ENCODE measurements at regions not wholly inside any gene's neighbourhood (a gene's known extent, or its start where the extent isn't known, plus 50 kb on each side); places are given as distances from the start of the nearest gene placed in this dataset.

GRCh38 chr7:18200266-18200665, 172.6 kb upstream of the PRPS1L1 start:
- WGBS, 2 experiments (ENCODE audit: insufficient coverage in 2 of 2), result no CpG with 5 or more reads among the region's 4 CpGs
- Histone ChIP-seq H3K4me1 (ENCODE audit: control insufficient read depth, insufficient read depth, low read length, poor library complexity, severe bottlenecking) (no peaks in the 10 kb centered on the region), H3K4me3 (ENCODE audit: extremely low read depth, insufficient read depth, low read length, poor library complexity, severe bottlenecking) (no peak overlapping the region), H3K9me3 (ENCODE audit: control insufficient read depth, low read length) (no peaks in the 10 kb centered on the region), H3K27ac (ENCODE audit: low read depth, low read length, severe bottlenecking) (no peak overlapping the region), H3K36me3 (ENCODE audit: control insufficient read depth, insufficient read depth, low read length) (no peaks in the 10 kb centered on the region)

- H3K9me3 ChIP-seq (ENCODE audit: control insufficient read depth, low read length), result no peaks in the 10 kb centered on the region
- H3K4me3 ChIP-seq (ENCODE audit: extremely low read depth, insufficient read depth, low read length, poor library complexity, severe bottlenecking), result no peak overlapping the region
- no peak overlapping the region for H3K27ac ChIP-seq (ENCODE audit: low read depth, low read length, severe bottlenecking)
- no peaks in the 10 kb centered on the region for H3K36me3 ChIP-seq (ENCODE audit: control insufficient read depth, insufficient read depth, low read length)
- WGBS, 2 experiments (ENCODE audit: insufficient coverage in 2 of 2), result 88 to 95% methylated on average over 4 to 6 of the region's 8 CpGs
- H3K4me1 ChIP-seq (ENCODE audit: control insufficient read depth, insufficient read depth, low read length, poor library complexity, severe bottlenecking), result no peaks in the 10 kb centered on the region
Measured at GRCh38 chr7:18200855-18201254, 173.2 kb upstream of the PRPS1L1 start.

DNA sequence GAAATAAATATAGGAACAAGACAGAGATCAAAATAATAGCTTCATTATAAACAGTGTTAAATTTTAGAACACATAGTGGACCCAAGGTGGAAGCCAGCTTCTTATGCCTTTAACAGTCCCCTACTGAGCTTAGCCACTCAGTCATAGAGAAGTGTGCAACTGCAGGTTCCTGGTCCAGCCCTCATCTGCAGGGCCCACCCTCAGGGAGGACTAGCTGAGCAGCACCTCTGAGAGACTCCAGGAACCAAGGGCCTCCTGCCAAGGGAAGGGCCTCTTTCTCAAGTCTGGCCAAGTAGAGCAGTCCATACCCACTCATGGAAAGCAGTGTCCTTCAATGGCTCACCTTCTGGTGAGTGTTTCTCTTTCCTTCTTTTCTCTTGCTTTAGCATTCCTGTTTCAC, 173.7 kb upstream of the PRPS1L1 start:
- no peak overlapping the region for H3K4me3 ChIP-seq (ENCODE audit: extremely low read depth, insufficient read depth, low read length, poor library complexity, severe bottlenecking)
- no peaks in the 10 kb centered on the region for H3K4me1 ChIP-seq (ENCODE audit: control insufficient read depth, insufficient read depth, low read length, poor library complexity, severe bottlenecking)
- no peaks in the 10 kb centered on the region for H3K36me3 ChIP-seq (ENCODE audit: control insufficient read depth, insufficient read depth, low read length)
- H3K9me3 ChIP-seq (ENCODE audit: control insufficient read depth, low read length), result no peaks in the 10 kb centered on the region
- H3K27ac ChIP-seq (ENCODE audit: low read depth, low read length, severe bottlenecking), result no peak overlapping the region

GRCh38 chr7:18202315-18203045, 174.8 kb upstream of the PRPS1L1 start:
- Histone ChIP-seq H3K36me3 (ENCODE audit: control insufficient read depth, insufficient read depth, low read length) (no peaks in the 10 kb centered on the region), H3K27ac (ENCODE audit: low read depth, low read length, severe bottlenecking) (no peak overlapping the region), H3K4me3 (ENCODE audit: extremely low read depth, insufficient read depth, low read length, poor library complexity, severe bottlenecking) (no peak overlapping the region), H3K9me3 (ENCODE audit: control insufficient read depth, low read length) (no peaks in the 10 kb centered on the region), H3K4me1 (ENCODE audit: control insufficient read depth, insufficient read depth, low read length, poor library complexity, severe bottlenecking) (no peaks in the 10 kb centered on the region)
- WGBS, 2 experiments (ENCODE audit: insufficient coverage in 2 of 2), result 88 to 100% methylated on average over 1 to 2 of the region's 3 CpGs

DNA sequence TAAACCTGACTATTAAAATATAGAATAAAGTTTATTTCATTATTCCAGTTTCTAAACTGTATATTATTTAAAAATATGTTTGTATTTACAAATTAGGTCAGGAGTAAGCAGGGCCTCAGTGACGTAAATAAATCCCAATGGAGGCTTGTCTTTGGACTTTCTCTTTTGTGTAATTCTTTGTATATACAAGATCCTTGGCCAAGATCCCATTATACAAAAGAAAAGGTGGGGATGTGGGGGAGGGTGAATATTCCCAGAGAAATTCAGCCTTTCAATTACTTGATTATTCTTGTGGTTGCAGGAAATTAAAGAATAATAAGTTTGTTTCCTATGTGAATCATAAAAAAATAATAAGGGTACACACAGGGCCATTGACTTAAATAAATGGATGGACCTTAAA, 178.7 kb upstream of the PRPS1L1 start:
- Histone ChIP-seq H3K4me1 (ENCODE audit: control insufficient read depth, insufficient read depth, low read length, poor library complexity, severe bottlenecking) (no peaks in the 10 kb centered on the region), H3K27ac (ENCODE audit: low read depth, low read length, severe bottlenecking) (no peak overlapping the region), H3K36me3 (ENCODE audit: control insufficient read depth, insufficient read depth, low read length) (no peaks in the 10 kb centered on the region), H3K9me3 (ENCODE audit: control insufficient read depth, low read length) (no peaks in the 10 kb centered on the region), H3K4me3 (ENCODE audit: extremely low read depth, insufficient read depth, low read length, poor library complexity, severe bottlenecking) (no peak overlapping the region)
- no CpG with 5 or more reads among the region's 1 CpG for WGBS, 2 experiments (ENCODE audit: insufficient coverage in 2 of 2)

DNA sequence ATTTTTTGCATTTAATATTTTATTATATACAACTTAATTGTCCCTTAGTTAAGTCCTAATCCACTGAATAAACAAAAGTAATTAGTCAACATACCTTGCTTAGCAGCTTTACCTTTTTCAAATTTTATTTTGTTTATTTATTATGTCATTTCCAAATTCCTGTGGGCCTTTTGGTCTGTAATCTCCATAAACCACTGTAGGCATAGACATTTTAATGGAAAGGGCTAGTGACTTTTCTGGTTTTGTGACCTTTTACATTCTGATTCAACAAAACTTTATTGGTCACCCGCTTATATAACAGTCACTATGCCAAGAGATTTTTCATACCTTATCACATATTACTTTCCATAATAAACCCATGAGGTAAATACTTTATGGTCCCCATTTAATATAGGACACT, 181.3 kb upstream of the PRPS1L1 start:
- Histone ChIP-seq H3K9me3 (ENCODE audit: control insufficient read depth, low read length) (no peaks in the 10 kb centered on the region), H3K27ac (ENCODE audit: low read depth, low read length, severe bottlenecking) (no peak overlapping the region)

DNA sequence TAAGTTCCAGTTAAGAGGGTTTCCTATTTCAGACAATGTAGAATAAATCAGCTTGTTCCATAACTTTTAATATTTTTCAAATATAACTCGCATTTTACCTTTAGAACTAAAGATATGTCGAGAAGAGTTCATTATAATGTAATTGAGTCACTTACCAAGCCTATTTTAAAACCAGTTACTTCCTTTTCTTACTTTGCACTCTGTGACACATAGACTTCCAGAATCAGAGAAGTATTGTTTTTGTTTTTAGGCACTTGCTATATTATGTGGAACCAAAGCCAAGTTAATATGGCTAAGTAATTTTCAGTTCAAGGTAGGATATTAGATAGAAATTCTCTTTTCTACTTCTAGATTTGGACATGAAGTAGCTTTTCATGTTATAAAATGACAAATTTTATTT, 182.7 kb upstream of the PRPS1L1 start:
- H3K9me3 ChIP-seq (ENCODE audit: control insufficient read depth, low read length), result no peaks in the 10 kb centered on the region
- no peak overlapping the region for H3K27ac ChIP-seq (ENCODE audit: low read depth, low read length, severe bottlenecking)
- H3K36me3 ChIP-seq (ENCODE audit: control insufficient read depth, insufficient read depth, low read length), result no peaks in the 10 kb centered on the region
- no CpG with 5 or more reads among the region's 2 CpGs for WGBS, 2 experiments (ENCODE audit: insufficient coverage in 2 of 2)
- H3K4me3 ChIP-seq (ENCODE audit: extremely low read depth, insufficient read depth, low read length, poor library complexity, severe bottlenecking), result no peak overlapping the region
- H3K4me1 ChIP-seq (ENCODE audit: control insufficient read depth, insufficient read depth, low read length, poor library complexity, severe bottlenecking), result no peaks in the 10 kb centered on the region

More for the DNA sequence above, 181.3 kb upstream of the PRPS1L1 start:
- Histone ChIP-seq H3K36me3 (ENCODE audit: control insufficient read depth, insufficient read depth, low read length) (no peaks in the 10 kb centered on the region), H3K4me3 (ENCODE audit: extremely low read depth, insufficient read depth, low read length, poor library complexity, severe bottlenecking) (no peak overlapping the region), H3K4me1 (ENCODE audit: control insufficient read depth, insufficient read depth, low read length, poor library complexity, severe bottlenecking) (no peaks in the 10 kb centered on the region)
- WGBS, 2 experiments (ENCODE audit: insufficient coverage in 2 of 2), result 100% methylated on average over 1 of the region's 1 CpG; no CpG with 5 or more reads in 1 of the 2 experiments

DNA sequence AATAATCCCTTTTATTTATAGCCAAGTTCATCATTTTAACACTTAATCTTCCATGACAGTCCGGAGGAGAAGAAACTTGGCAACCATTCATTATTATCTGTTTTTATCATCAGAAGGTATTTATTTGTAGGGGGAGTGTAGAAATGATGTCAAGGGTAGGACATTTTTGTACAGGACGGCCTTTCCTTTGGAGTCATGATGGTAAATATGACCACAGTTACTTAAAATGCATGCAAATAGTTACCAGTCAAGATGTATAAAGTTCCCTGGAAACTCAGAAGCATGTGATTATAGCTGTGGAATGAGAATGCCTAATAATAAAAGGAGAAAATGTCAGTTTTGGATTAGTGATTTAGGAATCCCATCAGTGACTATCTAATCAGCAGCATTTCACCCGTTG, 183.1 kb upstream of the PRPS1L1 start:
- Histone ChIP-seq H3K36me3 (ENCODE audit: control insufficient read depth, insufficient read depth, low read length) (no peaks in the 10 kb centered on the region), H3K4me3 (ENCODE audit: extremely low read depth, insufficient read depth, low read length, poor library complexity, severe bottlenecking) (no peak overlapping the region), H3K27ac (ENCODE audit: low read depth, low read length, severe bottlenecking) (no peak overlapping the region), H3K9me3 (ENCODE audit: control insufficient read depth, low read length) (no peaks in the 10 kb centered on the region), H3K4me1 (ENCODE audit: control insufficient read depth, insufficient read depth, low read length, poor library complexity, severe bottlenecking) (no peaks in the 10 kb centered on the region)
- WGBS, 2 experiments (ENCODE audit: insufficient coverage in 2 of 2), result no CpG with 5 or more reads among the region's 3 CpGs

DNA sequence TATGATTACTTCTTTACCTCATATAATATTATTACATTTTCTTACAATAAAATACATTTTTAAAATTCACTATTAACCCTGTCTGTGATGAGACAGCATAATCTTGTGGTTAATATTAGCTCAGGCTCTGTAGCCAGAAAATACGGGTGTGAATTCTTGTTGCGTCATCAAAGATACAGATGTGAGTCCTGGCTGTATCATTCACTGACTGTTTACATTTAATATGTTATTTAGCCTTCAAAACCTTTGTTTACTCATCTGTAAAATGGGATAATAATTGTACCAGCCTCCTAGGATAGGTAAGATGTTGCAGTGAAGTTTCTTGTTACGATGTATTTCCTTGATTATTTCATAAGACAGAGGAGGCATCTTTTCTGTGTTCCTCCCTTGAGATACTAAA, 184.7 kb upstream of the PRPS1L1 start:
- WGBS, 2 experiments (ENCODE audit: insufficient coverage in 2 of 2), result 86% methylated on average over 1 of the region's 3 CpGs; no CpG with 5 or more reads in 1 of the 2 experiments
- no peaks in the 10 kb centered on the region for H3K36me3 ChIP-seq (ENCODE audit: control insufficient read depth, insufficient read depth, low read length)
- no peaks in the 10 kb centered on the region for H3K9me3 ChIP-seq (ENCODE audit: control insufficient read depth, low read length)
- H3K27ac ChIP-seq (ENCODE audit: low read depth, low read length, severe bottlenecking), result no peak overlapping the region
- H3K4me3 ChIP-seq (ENCODE audit: extremely low read depth, insufficient read depth, low read length, poor library complexity, severe bottlenecking), result no peak overlapping the region
- H3K4me1 ChIP-seq (ENCODE audit: control insufficient read depth, insufficient read depth, low read length, poor library complexity, severe bottlenecking), result no peaks in the 10 kb centered on the region

- H3K27ac ChIP-seq (ENCODE audit: low read depth, low read length, severe bottlenecking), result no peak overlapping the region
- no peak overlapping the region for H3K4me3 ChIP-seq (ENCODE audit: extremely low read depth, insufficient read depth, low read length, poor library complexity, severe bottlenecking)
- no peaks in the 10 kb centered on the region for H3K9me3 ChIP-seq (ENCODE audit: control insufficient read depth, low read length)
- no peaks in the 10 kb centered on the region for H3K4me1 ChIP-seq (ENCODE audit: control insufficient read depth, insufficient read depth, low read length, poor library complexity, severe bottlenecking)
- WGBS, 2 experiments (ENCODE audit: insufficient coverage in 2 of 2), result 89% methylated on average over 1 of the region's 1 CpG
- H3K36me3 ChIP-seq (ENCODE audit: control insufficient read depth, insufficient read depth, low read length), result no peaks in the 10 kb centered on the region
Measured at GRCh38 chr7:18212758-18213157, 185.1 kb upstream of the PRPS1L1 start.

DNA sequence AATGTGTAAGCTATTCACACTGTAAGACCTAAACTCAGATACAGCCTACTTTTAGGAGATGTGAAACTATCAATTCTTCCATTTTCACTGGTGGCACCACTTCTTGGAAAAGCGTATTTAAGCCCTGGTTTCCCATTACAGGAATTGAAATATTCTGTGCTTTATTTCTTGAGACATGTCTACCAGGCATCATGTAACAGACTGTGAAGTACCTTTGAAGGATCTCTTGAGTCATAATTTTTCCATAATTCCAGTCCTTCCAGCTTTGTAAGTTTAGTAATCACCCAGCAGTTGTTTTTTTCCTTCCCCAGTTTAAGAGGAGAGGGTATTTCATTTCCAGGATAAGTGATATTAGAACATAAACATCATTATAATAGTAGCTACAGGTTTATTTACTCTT, 186.0 kb upstream of the PRPS1L1 start:
- Histone ChIP-seq H3K4me3 (ENCODE audit: extremely low read depth, insufficient read depth, low read length, poor library complexity, severe bottlenecking) (no peak overlapping the region), H3K27ac (ENCODE audit: low read depth, low read length, severe bottlenecking) (no peak overlapping the region), H3K36me3 (ENCODE audit: control insufficient read depth, insufficient read depth, low read length) (no peaks in the 10 kb centered on the region), H3K9me3 (ENCODE audit: control insufficient read depth, low read length) (no peaks in the 10 kb centered on the region), H3K4me1 (ENCODE audit: control insufficient read depth, insufficient read depth, low read length, poor library complexity, severe bottlenecking) (no peaks in the 10 kb centered on the region)
- no CpG with 5 or more reads among the region's 1 CpG for whole genome bisulfite sequencing, 2 experiments (ENCODE audit: insufficient coverage in 2 of 2)

Measured in mesodermal cell (in vitro differentiated cells).